NOMO-1 treated with dmso at 0.1 percent for 144 hours (cell line): ENCODE measurements at regions not wholly inside any gene's neighbourhood (a gene's known extent, or its start where the extent isn't known, plus 50 kb on each side); places are given as distances from the start of the nearest gene placed in this dataset.

Source experiments
- DNase-seq: peaks from one replicate; lab custom pipeline; 2025; ENCODE audit not compliant: unreplicated experiment; lab: John Stamatoyannopoulos, UW

- DNase-seq: no peak
These were observed 377.3 kb downstream of the GASK1B start for GRCh38 chr4:157795495-157795894.

- no peak for DNase-seq
These were observed 380.1 kb downstream of the GASK1B start for GRCh38 chr4:157792716-157793115.

DNA sequence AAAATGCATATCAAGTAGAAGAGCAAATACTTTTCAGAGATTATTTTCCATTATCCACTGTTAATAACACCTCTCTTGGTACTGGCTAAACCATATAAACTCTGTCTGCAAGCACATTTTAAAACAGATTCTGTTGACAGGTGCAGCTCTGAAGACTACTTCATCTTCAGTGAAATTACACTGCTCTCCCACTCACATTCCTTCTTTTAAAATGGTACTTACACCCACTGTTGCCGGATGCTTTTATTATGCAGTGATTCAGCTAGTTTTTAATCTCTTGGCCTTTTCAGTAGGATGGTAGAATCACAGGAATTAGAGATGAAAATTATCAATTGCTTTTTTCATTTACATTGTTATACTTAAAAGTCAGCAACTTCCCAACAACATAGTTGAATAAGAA, 381.6 kb downstream of the GASK1B start:
- no peak for DNase-seq

DNA sequence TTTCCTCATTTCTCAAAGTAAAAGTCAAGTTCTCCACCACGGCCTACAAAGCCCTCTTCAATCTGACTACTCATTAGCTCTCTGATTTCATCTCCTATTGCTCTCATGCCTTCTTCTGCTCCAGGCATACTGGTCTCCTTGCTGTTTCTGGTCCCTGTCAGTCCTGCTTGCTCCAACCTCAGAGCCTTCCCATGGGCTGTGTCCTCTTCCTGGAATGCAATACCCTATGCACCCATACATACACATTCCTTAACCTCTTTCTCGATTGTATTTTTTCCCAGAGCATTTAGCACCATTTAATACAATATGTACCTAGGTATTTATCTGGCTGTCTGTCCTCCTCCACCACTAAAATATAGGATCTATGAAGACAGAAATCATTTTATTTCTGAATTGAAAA, 385.2 kb downstream of the GASK1B start:
- no peak for DNase-seq

DNA sequence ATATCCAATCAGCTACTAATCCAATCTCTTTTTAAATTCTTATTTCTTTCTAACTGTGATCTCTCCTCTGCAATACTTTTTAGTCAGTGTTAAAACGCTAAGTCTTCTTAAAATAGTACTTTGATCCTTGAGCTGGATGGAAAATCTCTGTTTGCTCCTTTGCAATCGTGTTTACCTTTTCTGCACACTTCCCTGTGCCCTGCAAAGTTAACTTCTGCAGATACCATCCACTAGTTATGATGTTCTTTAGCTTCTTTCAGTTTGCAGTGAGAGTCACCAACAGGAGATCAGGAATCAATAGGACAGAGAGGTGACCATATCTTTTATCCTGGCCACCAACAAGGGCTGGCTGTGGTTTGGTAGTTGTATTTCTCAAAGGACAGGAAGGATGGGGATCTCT, 391.5 kb downstream of the GASK1B start:
- DNase-seq: no peak

GRCh38 chr4:157779081-157779480, 393.7 kb downstream of the GASK1B start:
- no peak for DNase-seq

GRCh38 chr4:157776930-157777528, 395.8 kb downstream of the GASK1B start:
- DNase-seq: no peak

- no peak for DNase-seq
These were observed 396.9 kb downstream of the GASK1B start for GRCh38 chr4:157775971-157776370.

DNA sequence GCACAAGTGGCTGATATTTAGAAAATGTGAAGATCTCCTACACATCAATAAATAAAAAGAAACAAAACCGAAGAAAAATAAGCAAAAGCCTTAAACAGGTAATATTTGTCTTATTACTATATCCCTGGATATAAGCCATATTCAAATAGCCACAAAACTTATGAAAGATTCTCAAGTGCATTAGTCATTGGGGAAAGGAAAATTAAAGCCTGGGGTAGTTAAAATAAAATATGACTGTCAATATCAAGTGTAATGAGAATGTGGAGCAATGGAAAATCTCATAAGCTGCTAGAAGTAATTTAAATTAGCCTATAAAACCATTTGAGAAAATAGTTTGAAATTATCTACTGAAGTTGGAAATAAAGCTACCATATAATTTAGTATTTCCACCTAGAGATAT, 399.9 kb downstream of the GASK1B start:
- DNase-seq: no peak

DNA sequence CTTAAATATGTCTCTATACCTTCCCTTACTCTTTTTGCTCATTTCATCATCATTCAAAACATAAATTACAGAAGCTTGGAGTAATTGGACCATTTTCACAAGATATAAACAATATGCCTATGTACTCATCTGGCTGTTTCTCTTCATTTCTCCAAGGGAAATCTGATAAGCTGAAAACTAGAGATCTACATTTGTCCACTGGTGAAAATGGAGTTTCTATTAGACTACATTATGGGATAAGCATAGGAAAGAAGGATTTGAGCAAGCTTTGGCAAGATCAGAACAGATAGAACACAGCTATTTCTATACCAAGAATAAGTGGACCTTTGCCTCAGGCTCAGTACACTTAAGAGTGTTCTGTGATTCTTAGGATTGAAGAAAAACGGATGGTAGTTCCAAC, 404.4 kb downstream of the GASK1B start:
- DNase-seq: no peak

DNA sequence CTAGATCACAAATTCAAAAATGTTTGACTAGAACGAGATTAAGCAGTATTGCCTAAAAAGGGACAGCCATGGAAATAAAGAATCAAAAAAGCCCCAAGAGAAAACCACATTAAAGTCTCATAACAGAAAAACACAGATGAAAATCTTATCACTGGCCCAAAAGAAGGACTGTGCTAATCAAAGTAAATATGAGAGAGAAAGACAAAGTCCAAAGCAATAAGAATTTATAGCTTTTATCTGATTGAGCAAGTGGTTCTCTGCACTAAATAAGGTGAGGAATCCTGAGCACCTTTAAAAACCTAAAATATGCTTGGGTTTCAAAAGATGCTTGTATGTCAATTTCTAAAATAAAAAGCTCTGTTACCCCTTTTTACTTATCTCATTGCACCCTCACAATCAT, 409.3 kb downstream of the GASK1B start:
- no peak for DNase-seq

- DNase-seq: no peak
These were observed 418.4 kb downstream of the GASK1B start for GRCh38 chr4:157754410-157754809.

DNA sequence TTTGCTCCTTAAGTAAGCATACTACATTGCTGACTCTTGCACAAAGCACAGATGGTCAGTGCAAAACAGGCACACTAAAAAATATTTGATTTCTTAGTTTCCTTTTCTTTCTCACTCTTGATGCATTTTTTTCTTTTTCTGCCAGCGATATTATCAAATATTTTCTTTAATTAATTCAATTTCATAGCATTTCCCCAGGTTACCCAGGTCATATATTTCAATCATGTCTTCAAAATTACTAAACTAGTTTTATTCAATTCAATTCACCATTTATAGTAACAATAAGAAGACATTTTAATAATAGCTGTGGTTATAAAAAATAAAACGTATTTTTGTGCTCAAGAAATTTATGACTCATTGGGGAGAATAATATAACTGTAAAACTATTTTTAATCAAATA, 421.2 kb downstream of the GASK1B start:
- DNase-seq: no peak

- no peak for DNase-seq
These were observed 431.2 kb downstream of the GASK1B start for GRCh38 chr4:157741642-157742041.

DNA sequence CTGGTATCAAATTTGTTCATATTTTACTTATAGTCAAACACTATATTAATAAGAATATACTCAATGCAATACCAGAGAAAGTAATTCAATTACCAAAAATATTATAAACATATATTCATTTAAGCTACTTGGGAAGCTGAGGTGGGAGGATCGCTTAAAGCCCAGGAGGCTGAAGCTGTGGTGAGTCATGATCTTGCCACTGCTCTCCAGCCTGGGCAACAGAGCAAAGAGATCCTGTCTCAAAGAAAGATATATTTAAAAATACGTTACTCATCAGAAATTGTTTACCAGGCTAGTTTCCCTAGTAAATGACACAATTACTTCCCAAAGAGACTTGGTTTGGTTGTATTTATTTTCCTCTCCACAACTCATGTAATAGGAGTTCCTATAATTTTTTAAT, 433.6 kb downstream of the GASK1B start:
- DNase-seq: no peak

- DNase-seq: no peak
These were observed 444.6 kb downstream of the GASK1B start for GRCh38 chr4:157728215-157728614.

GRCh38 chr4:157727163-157727562, 445.7 kb downstream of the GASK1B start:
- no peak for DNase-seq

DNA sequence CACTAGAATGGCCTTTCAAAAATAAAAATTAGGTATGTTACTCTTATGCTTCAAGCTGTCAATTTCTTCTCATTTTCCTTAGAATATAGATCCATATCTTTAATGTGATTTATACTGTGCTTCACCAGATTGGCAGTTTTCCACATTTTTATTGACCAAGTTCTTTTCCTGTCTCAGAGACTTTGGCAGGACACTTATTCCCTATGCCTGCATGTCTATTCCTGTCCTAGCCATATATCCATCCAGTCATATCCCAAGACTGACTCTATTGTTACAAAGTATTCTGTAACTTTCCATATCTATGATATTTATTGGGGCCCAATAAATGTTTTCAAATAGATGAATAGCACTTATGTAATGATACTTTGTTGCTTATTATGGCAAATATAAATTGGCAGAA, 450.7 kb downstream of the GASK1B start:
- DNase-seq: no peak

- DNase-seq: no peak
These were observed 459.5 kb downstream of the GASK1B start for GRCh38 chr4:157713342-157713741.

- no peak for DNase-seq
These were observed 466.7 kb downstream of the GASK1B start for GRCh38 chr4:157706155-157706554.

- no peak for DNase-seq
These were observed 470.0 kb downstream of the GASK1B start for GRCh38 chr4:157702831-157703230.

GRCh38 chr4:157701695-157701994, 471.2 kb downstream of the GASK1B start:
- DNase-seq: no peak

GRCh38 chr4:157700898-157701694, 471.7 kb downstream of the GASK1B start:
- DNase-seq: no peak
